Nephron (organoid): ENCODE measurements at regions not wholly inside any gene's neighbourhood (a gene's known extent, or its start where the extent isn't known, plus 50 kb on each side); places are given as distances from the start of the nearest gene placed in this dataset.
"Not testable (repeated sequence)": the region's sequence is repeated elsewhere in the genome, so short reads cannot be mapped to it uniquely, and the experiment has no call there.

ENCODE experiments used
- H3K27ac Mint-ChIP-seq, 3 experiments: 2 replicates each; pipeline ENCODE4 v1.8.0; 2020; ENCODE audit warnings: mixed read lengths in 3 of 3, mild to moderate bottlenecking in 2 of 3, moderate library complexity in 1 of 3
- H3K27me3 Mint-ChIP-seq: 2 replicates; pipeline ENCODE4 v1.8.0; 2021; ENCODE audit warnings: low read depth, mild to moderate bottlenecking, moderate library complexity, mixed read lengths
- H3K36me3 Mint-ChIP-seq: 2 replicates; pipeline ENCODE4 v1.8.0; 2020; ENCODE audit warnings: low read depth, mixed read lengths
- H3K4me1 Mint-ChIP-seq: 2 replicates; pipeline ENCODE4 v1.8.0; 2020; ENCODE audit warnings: mixed read lengths
- H3K4me3 Mint-ChIP-seq, 3 experiments: 2 replicates each; pipeline ENCODE4 v1.8.0; 2020; ENCODE audit warnings: mild to moderate bottlenecking in 3 of 3, mixed read lengths in 3 of 3, moderate library complexity in 2 of 3
- H3K9me3 Mint-ChIP-seq: 2 replicates; pipeline ENCODE4 v1.8.0; 2020; ENCODE audit warnings: mixed read lengths

GRCh38 chr2:110285002-110285401 lies 72.7 kb upstream of the MTLN start:
- not testable (repeated sequence) for H3K27me3 Mint-ChIP-seq, H3K4me1 Mint-ChIP-seq, H3K9me3 Mint-ChIP-seq, H3K27ac Mint-ChIP-seq, H3K36me3 Mint-ChIP-seq, H3K4me3 Mint-ChIP-seq

- not testable (repeated sequence) for H3K4me3 Mint-ChIP-seq, H3K27me3 Mint-ChIP-seq, H3K4me1 Mint-ChIP-seq, H3K9me3 Mint-ChIP-seq, H3K36me3 Mint-ChIP-seq, H3K27ac Mint-ChIP-seq
These were observed 68.5 kb upstream of the MTLN start for GRCh38 chr2:110280804-110281203.

- not testable (repeated sequence) for H3K27ac Mint-ChIP-seq, H3K27me3 Mint-ChIP-seq, H3K4me3 Mint-ChIP-seq, H3K4me1 Mint-ChIP-seq, H3K36me3 Mint-ChIP-seq, H3K9me3 Mint-ChIP-seq
These were observed 64.7 kb upstream of the MTLN start for GRCh38 chr2:110277054-110277453.

GRCh38 chr2:110276092-110276491 lies 63.7 kb upstream of the MTLN start:
- not testable (repeated sequence) for H3K36me3 Mint-ChIP-seq, H3K4me1 Mint-ChIP-seq, H3K4me3 Mint-ChIP-seq, H3K27ac Mint-ChIP-seq, H3K27me3 Mint-ChIP-seq, H3K9me3 Mint-ChIP-seq

GRCh38 chr2:110269674-110270073 lies 57.3 kb upstream of the MTLN start:
- not testable (repeated sequence) for H3K4me1 Mint-ChIP-seq, H3K27me3 Mint-ChIP-seq, H3K27ac Mint-ChIP-seq, H3K36me3 Mint-ChIP-seq, H3K4me3 Mint-ChIP-seq, H3K9me3 Mint-ChIP-seq

- H3K36me3 Mint-ChIP-seq, H3K27ac Mint-ChIP-seq, H3K9me3 Mint-ChIP-seq, H3K4me1 Mint-ChIP-seq, H3K4me3 Mint-ChIP-seq, H3K27me3 Mint-ChIP-seq: not testable (repeated sequence)
These were observed 55.6 kb upstream of the MTLN start for GRCh38 chr2:110267828-110268407.

GRCh38 chr2:110264804-110265203 lies 52.5 kb upstream of the MTLN start:
- H3K4me3 Mint-ChIP-seq, H3K27ac Mint-ChIP-seq, H3K4me1 Mint-ChIP-seq, H3K27me3 Mint-ChIP-seq, H3K9me3 Mint-ChIP-seq, H3K36me3 Mint-ChIP-seq: not testable (repeated sequence)

- H3K27me3 Mint-ChIP-seq, H3K9me3 Mint-ChIP-seq, H3K4me1 Mint-ChIP-seq, H3K4me3 Mint-ChIP-seq, H3K27ac Mint-ChIP-seq, H3K36me3 Mint-ChIP-seq: not testable (repeated sequence)
These were observed 51.8 kb upstream of the MTLN start for GRCh38 chr2:110264076-110264681.

- not testable (repeated sequence) for H3K36me3 Mint-ChIP-seq, H3K4me3 Mint-ChIP-seq, H3K27ac Mint-ChIP-seq, H3K4me1 Mint-ChIP-seq, H3K27me3 Mint-ChIP-seq, H3K9me3 Mint-ChIP-seq
These were observed 51.1 kb upstream of the MTLN start for GRCh38 chr2:110263462-110263861.
